H9 (cell line): ENCODE measurements at regions not wholly inside any gene's neighbourhood (a gene's known extent, or its start where the extent isn't known, plus 50 kb on each side); places are given as distances from the start of the nearest gene placed in this dataset.

ENCODE experiments used
- DNase-seq: peaks from one replicate; pipeline ENCODE4 v3.0.0-alpha.2; 2017
- H2AFZ ChIP-seq: one replicate; pipeline ENCODE4 v1.6.1; 2013; ENCODE audit warnings: mild to moderate bottlenecking, low read length, control low read depth, moderate library complexity
- H2AK5ac ChIP-seq: 2 replicates; pipeline ENCODE4 v1.6.1; 2013; ENCODE audit warnings: low read length, control low read depth, mixed read lengths; ENCODE audit not compliant: insufficient read length
- H2BK120ac ChIP-seq: one replicate; pipeline ENCODE4 v1.6.1; 2013; ENCODE audit warnings: low read depth, mild to moderate bottlenecking, low read length, control low read depth, inconsistent platforms; ENCODE audit not compliant: poor library complexity, severe bottlenecking
- H2BK12ac ChIP-seq: 2 replicates; pipeline ENCODE4 v1.6.1; 2013; ENCODE audit warnings: low read length, control low read depth, mixed read lengths, low read depth; ENCODE audit not compliant: insufficient read length
- H2BK15ac ChIP-seq: 2 replicates; pipeline ENCODE4 v1.6.1; 2013; ENCODE audit warnings: low read depth, low read length, control low read depth
- H2BK20ac ChIP-seq: one replicate; pipeline ENCODE4 v1.6.1; 2013; ENCODE audit warnings: low read depth, mild to moderate bottlenecking, low read length, control low read depth, inconsistent platforms; ENCODE audit not compliant: poor library complexity, severe bottlenecking
- H2BK5ac ChIP-seq: 2 replicates; pipeline ENCODE4 v1.6.1; 2013; ENCODE audit warnings: low read length, control low read depth, mixed read lengths; ENCODE audit not compliant: insufficient read length
- H3K14ac ChIP-seq: 2 replicates; pipeline ENCODE4 v1.6.1; 2013; ENCODE audit warnings: low read length, control low read depth; ENCODE audit not compliant: insufficient read depth
- H3K18ac ChIP-seq: 2 replicates; pipeline ENCODE4 v1.6.1; 2013; ENCODE audit warnings: low read depth, mild to moderate bottlenecking, mixed read lengths, low read length, control low read depth; ENCODE audit not compliant: insufficient read length
- H3K23ac ChIP-seq: 2 replicates; pipeline ENCODE4 v1.6.1; 2013; ENCODE audit warnings: low read length, control low read depth, mixed read lengths, low read depth; ENCODE audit not compliant: insufficient read length
- H3K23me2 ChIP-seq: 2 replicates; pipeline ENCODE4 v1.6.1; 2013; ENCODE audit warnings: low read depth, mild to moderate bottlenecking, mixed read lengths, low read length, control low read depth; ENCODE audit not compliant: insufficient read length, poor library complexity, severe bottlenecking
- H3K27ac ChIP-seq: 2 replicates; pipeline ENCODE4 v1.5.1; 2013; ENCODE audit warnings: low read length, control low read depth, mixed read lengths, low read depth; ENCODE audit not compliant: insufficient read length
- H3K27me3 ChIP-seq: 2 replicates; pipeline ENCODE4 v1.6.1; 2013; ENCODE audit warnings: low read length, control low read depth, inconsistent platforms; ENCODE audit not compliant: insufficient read depth
- H3K4ac ChIP-seq: 2 replicates; pipeline ENCODE4 v1.6.1; 2013; ENCODE audit warnings: low read depth, mild to moderate bottlenecking, control low read depth, inconsistent platforms, low read length, moderate library complexity
- H3K4me1 ChIP-seq: 2 replicates; pipeline ENCODE4 v1.6.1; 2013; ENCODE audit warnings: low read length, control low read depth, inconsistent platforms; ENCODE audit not compliant: insufficient read depth
- H3K4me2 ChIP-seq: 2 replicates; pipeline ENCODE4 v1.6.1; 2013; ENCODE audit warnings: low read length, control low read depth, mixed read lengths; ENCODE audit not compliant: insufficient read length, insufficient read depth
- H3K56ac ChIP-seq: 2 replicates; pipeline ENCODE4 v1.6.1; 2013; ENCODE audit warnings: low read depth, mild to moderate bottlenecking, mixed read lengths, low read length, control low read depth; ENCODE audit not compliant: insufficient read length
- H3K79me1 ChIP-seq: 2 replicates; pipeline ENCODE4 v1.6.1; 2013; ENCODE audit warnings: low read depth, mild to moderate bottlenecking, moderate library complexity, low read length, control low read depth, inconsistent platforms; ENCODE audit not compliant: insufficient read depth, poor library complexity, severe bottlenecking
- H3K79me2 ChIP-seq: 2 replicates; pipeline ENCODE4 v1.6.1; 2013; ENCODE audit warnings: low read length, control low read depth, inconsistent platforms; ENCODE audit not compliant: insufficient read depth
- H3K9ac ChIP-seq: 2 replicates; pipeline ENCODE4 v1.6.1; 2013; ENCODE audit warnings: low read length, control low read depth, mixed read lengths; ENCODE audit not compliant: insufficient read length; ENCODE audit errors: extremely low read depth
- H3K9me3 ChIP-seq: one replicate; pipeline ENCODE4 v1.6.1; 2013; ENCODE audit warnings: low read depth, low read length, inconsistent platforms; ENCODE audit not compliant: control insufficient read depth
- H3T11ph ChIP-seq: one replicate; pipeline ENCODE4 v1.6.1; 2013; ENCODE audit warnings: mild to moderate bottlenecking, low read length, control low read depth, inconsistent platforms
- H4K20me1 ChIP-seq: one replicate; pipeline ENCODE4 v1.6.1; 2013; ENCODE audit not compliant: control insufficient read depth, insufficient read length, insufficient read depth
- H4K5ac ChIP-seq: 2 replicates; pipeline ENCODE4 v1.6.1; 2013; ENCODE audit warnings: low read depth, mild to moderate bottlenecking, mixed read lengths, low read length, control low read depth; ENCODE audit not compliant: insufficient read length
- H4K8ac ChIP-seq: replicated peaks from 2 replicates; pipeline ENCODE4 v1.6.1; 2013; ENCODE audit warnings: low read length, control low read depth, mixed read lengths, low read depth; ENCODE audit not compliant: insufficient read length
- H4K91ac ChIP-seq: 2 replicates; pipeline ENCODE4 v1.6.1; 2013; ENCODE audit warnings: low read depth, mild to moderate bottlenecking, moderate library complexity, mixed read lengths, low read length, control low read depth; ENCODE audit not compliant: insufficient read length
- H3K27ac Mint-ChIP-seq, 3 experiments: 2 replicates in 2 of 3; 3 replicates in 1 of 3; pipeline ENCODE4 v1.8.0; 2020 to 2021; ENCODE audit warnings: mixed read lengths in 3 of 3, mild to moderate bottlenecking in 1 of 3, moderate library complexity in 1 of 3
- H3K27me3 Mint-ChIP-seq: 2 replicates; pipeline ENCODE4 v1.8.0; 2021; ENCODE audit warnings: low read depth, mild to moderate bottlenecking, moderate library complexity, mixed read lengths
- H3K36me3 Mint-ChIP-seq, 3 experiments: 2 replicates in 2 of 3; 3 replicates in 1 of 3; pipeline ENCODE4 v1.8.0; 2020 to 2021; ENCODE audit warnings: low read depth in 3 of 3, mixed read lengths in 3 of 3; ENCODE audit not compliant: insufficient read depth in 1 of 3
- H3K4me1 Mint-ChIP-seq, 2 experiments: 2 replicates each; pipeline ENCODE4 v1.8.0; 2020; ENCODE audit warnings: mixed read lengths in 2 of 2
- H3K4me3 Mint-ChIP-seq, 2 experiments: 2 replicates in 1 of 2; 3 replicates in 1 of 2; pipeline ENCODE4 v1.8.0; 2020 to 2021; ENCODE audit warnings: mild to moderate bottlenecking in 2 of 2, mixed read lengths in 2 of 2, moderate library complexity in 1 of 2
- H3K9me3 Mint-ChIP-seq, 2 experiments: 2 replicates in 1 of 2; 3 replicates in 1 of 2; pipeline ENCODE4 v1.8.0; 2020; ENCODE audit warnings: mild to moderate bottlenecking in 2 of 2, mixed read lengths in 2 of 2, moderate library complexity in 1 of 2
- WGBS: extraction: QIAGEN DNeasy Blood & Tissue Kit; methylation state at CpG from one replicate; pipeline ENCODE4 v1.1.7; 2013; ENCODE audit warnings: missing lambda C conversion rate, low lambda C conversion rate, mixed read lengths; ENCODE audit not compliant: insufficient read length; ENCODE audit errors: extremely low coverage; 5-methylcytosine and 5-hydroxymethylcytosine counted together
- TF ChIP-seq, protein P1 (sequence below): fragments of 200-600 bp; sonication (generic); conservative IDR thresholded peaks from 3 replicates; pipeline ENCODE4 v1.8.0; 2021; ENCODE audit warnings: antibody characterized with exemption, mild to moderate bottlenecking

DNA sequence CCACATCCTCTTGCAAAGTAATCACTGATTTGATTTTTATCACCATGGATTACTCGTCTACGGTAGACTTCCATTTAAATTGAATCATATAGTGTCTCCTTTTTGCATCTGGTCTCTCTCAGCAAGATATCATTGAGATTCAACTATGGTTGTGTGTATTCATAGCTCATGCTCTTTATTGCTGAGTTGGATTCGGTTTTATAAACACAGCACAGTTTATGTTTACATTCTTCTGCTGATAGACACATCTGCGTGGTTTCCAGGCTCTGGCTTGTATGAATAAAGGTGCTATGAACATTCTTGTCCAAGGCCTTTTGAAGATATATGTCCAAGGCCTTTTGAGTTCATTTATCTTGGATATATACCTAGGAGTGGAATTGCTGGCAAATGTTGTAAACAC, 356.5 kb upstream of the CELF2 start:
- no peak overlapping the region for H3K14ac ChIP-seq
- H2BK15ac ChIP-seq, result no peak overlapping the region
- H2AK5ac ChIP-seq, result no peak overlapping the region
- no peak overlapping the region for H2AFZ ChIP-seq
- no peaks in the 10 kb centered on the region for H3K79me1 ChIP-seq
- H2BK120ac ChIP-seq, result no peak overlapping the region
- H2BK20ac ChIP-seq, result no peak overlapping the region
- no peak overlapping the region for H3K4ac ChIP-seq
- no peak for DNase-seq
- TF ChIP-seq, protein P1, sequence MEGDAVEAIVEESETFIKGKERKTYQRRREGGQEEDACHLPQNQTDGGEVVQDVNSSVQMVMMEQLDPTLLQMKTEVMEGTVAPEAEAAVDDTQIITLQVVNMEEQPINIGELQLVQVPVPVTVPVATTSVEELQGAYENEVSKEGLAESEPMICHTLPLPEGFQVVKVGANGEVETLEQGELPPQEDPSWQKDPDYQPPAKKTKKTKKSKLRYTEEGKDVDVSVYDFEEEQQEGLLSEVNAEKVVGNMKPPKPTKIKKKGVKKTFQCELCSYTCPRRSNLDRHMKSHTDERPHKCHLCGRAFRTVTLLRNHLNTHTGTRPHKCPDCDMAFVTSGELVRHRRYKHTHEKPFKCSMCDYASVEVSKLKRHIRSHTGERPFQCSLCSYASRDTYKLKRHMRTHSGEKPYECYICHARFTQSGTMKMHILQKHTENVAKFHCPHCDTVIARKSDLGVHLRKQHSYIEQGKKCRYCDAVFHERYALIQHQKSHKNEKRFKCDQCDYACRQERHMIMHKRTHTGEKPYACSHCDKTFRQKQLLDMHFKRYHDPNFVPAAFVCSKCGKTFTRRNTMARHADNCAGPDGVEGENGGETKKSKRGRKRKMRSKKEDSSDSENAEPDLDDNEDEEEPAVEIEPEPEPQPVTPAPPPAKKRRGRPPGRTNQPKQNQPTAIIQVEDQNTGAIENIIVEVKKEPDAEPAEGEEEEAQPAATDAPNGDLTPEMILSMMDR, result no peak
- H4K5ac ChIP-seq, result no peak overlapping the region
- H2BK12ac ChIP-seq, result no peak overlapping the region
- no peaks in the 10 kb centered on the region for H3K27me3 ChIP-seq
- no peak overlapping the region for H3K23ac ChIP-seq
- H3K79me2 ChIP-seq, result no peaks in the 10 kb centered on the region
- no peaks in the 10 kb centered on the region for H3K9me3 ChIP-seq
- H4K91ac ChIP-seq, result no peak overlapping the region
- H3K23me2 ChIP-seq, result no peaks in the 10 kb centered on the region
- H4K20me1 ChIP-seq, result no peaks in the 10 kb centered on the region
- no peak overlapping the region for H3K4me2 ChIP-seq
- no CpG with 5 or more reads among the region's 4 CpGs for WGBS
- Mint-ChIP-seq H3K27me3 (no peaks in the 10 kb centered on the region; the same call in 1 of the 2 replicates), H3K27ac (no peak overlapping the region), H3K4me1 (peaks cover 3 to 4% of the 10 kb centered on the region in 2 experiments; a peak in 1 of 4 replicates), H3K4me3 (no peak overlapping the region), H3K9me3 (peaks cover 3 to 5% of the 10 kb centered on the region in 2 experiments; a peak in 3 of 5 replicates), H3K36me3 (peaks cover 0 to 4% (median 0%) of the 10 kb centered on the region in 3 experiments; a peak in 2 of 7 replicates)
- H2BK5ac ChIP-seq, result no peak overlapping the region
- H3K56ac ChIP-seq, result no peak overlapping the region
- no peak overlapping the region for H3K18ac ChIP-seq
- no peaks in the 10 kb centered on the region for H3K4me1 ChIP-seq
- no peak overlapping the region for H3K9ac ChIP-seq
- no peak overlapping the region for H3T11ph ChIP-seq
- H3K27ac ChIP-seq, result no peak overlapping the region
- H4K8ac ChIP-seq, result no peak overlapping the region
